ENCODE measurements at regions not wholly inside any gene's neighbourhood (a gene's known extent, or its start where the extent isn't known, plus 50 kb on each side); places are given as distances from the start of the nearest gene placed in this dataset.

GRCh38 chr5:162882629-162883028 is 554.8 kb upstream of the CCNG1 start:
- Histone ChIP-seq H3K27me3 (no peaks in the 10 kb centered on the region), H3K4me3 (no peak overlapping the region), H3K27ac (no peak overlapping the region), H3K4me1 (no peaks in the 10 kb centered on the region), H3K9me3 (no peaks in the 10 kb centered on the region), H3K36me3 (no peaks in the 10 kb centered on the region)
- DNase-seq (ENCODE audit: low spot score): no peak
- TF ChIP-seq CTCF (IDR thresholded peaks at IDR 0.05): no peak

GRCh38 chr5:162886717-162887116 is 550.7 kb upstream of the CCNG1 start:
- Histone ChIP-seq H3K4me3 (no peak overlapping the region), H3K27me3 (no peaks in the 10 kb centered on the region), H3K4me1 (no peaks in the 10 kb centered on the region), H3K36me3 (no peaks in the 10 kb centered on the region), H3K9me3 (no peaks in the 10 kb centered on the region), H3K27ac (no peak overlapping the region)
- no peak for TF ChIP-seq CTCF (IDR thresholded peaks at IDR 0.05)
- no peak for DNase-seq (ENCODE audit: low spot score)

GRCh38 chr5:162888268-162888667 is 549.1 kb upstream of the CCNG1 start:
- TF ChIP-seq CTCF (IDR thresholded peaks at IDR 0.05): no peak
- no peaks in the 10 kb centered on the region for H3K9me3 ChIP-seq
- no peaks in the 10 kb centered on the region for H3K4me1 ChIP-seq
- no peak for DNase-seq (ENCODE audit: low spot score)
- no peaks in the 10 kb centered on the region for H3K36me3 ChIP-seq
- no peak overlapping the region for H3K27ac ChIP-seq
- H3K27me3 ChIP-seq: no peaks in the 10 kb centered on the region
- H3K4me3 ChIP-seq: no peak overlapping the region

- Histone ChIP-seq H3K4me1 (no peaks in the 10 kb centered on the region), H3K27ac (no peak overlapping the region), H3K4me3 (no peak overlapping the region), H3K9me3 (no peaks in the 10 kb centered on the region), H3K27me3 (no peaks in the 10 kb centered on the region), H3K36me3 (no peaks in the 10 kb centered on the region)
- TF ChIP-seq CTCF (IDR thresholded peaks at IDR 0.05): no peak
- no peak for DNase-seq (ENCODE audit: low spot score)
Measured at GRCh38 chr5:162911873-162912272, 525.5 kb upstream of the CCNG1 start.

- Histone ChIP-seq H3K4me3 (no peak overlapping the region), H3K9me3 (peaks cover 0 to 4% of the 10 kb centered on the region in 2 donors), H3K36me3 (no peaks in the 10 kb centered on the region), H3K4me1 (no peaks in the 10 kb centered on the region), H3K27me3 (no peaks in the 10 kb centered on the region), H3K27ac (no peak overlapping the region)
- no peak for TF ChIP-seq CTCF (IDR thresholded peaks at IDR 0.05)
- DNase-seq (ENCODE audit: low spot score): no peak
Measured at GRCh38 chr5:162916368-162916767, 521.0 kb upstream of the CCNG1 start.

GRCh38 chr5:162929104-162929503 is 508.3 kb upstream of the CCNG1 start:
- Histone ChIP-seq H3K27ac (no peak overlapping the region), H3K4me3 (no peak overlapping the region), H3K27me3 (no peaks in the 10 kb centered on the region), H3K9me3 (peaks cover 0 to 14% of the 10 kb centered on the region in 2 donors), H3K4me1 (no peaks in the 10 kb centered on the region), H3K36me3 (no peaks in the 10 kb centered on the region)
- no peak for TF ChIP-seq CTCF (IDR thresholded peaks at IDR 0.05)
- no peak for DNase-seq (ENCODE audit: low spot score)
